GM18507 (cell line): ENCODE measurements at regions not wholly inside any gene's neighbourhood (a gene's known extent, or its start where the extent isn't known, plus 50 kb on each side); places are given as distances from the start of the nearest gene placed in this dataset.

Experiments
- DNase-seq: peaks from one replicate; pipeline ENCODE4 v3.0.0; 2011; ENCODE audit warnings: low read depth; ENCODE audit not compliant: insufficient read length; ENCODE audit errors: extremely low spot score
- FAIRE-seq: peaks from 2 replicates; lab custom pipeline; 2011; peaks lifted over from hg19 to GRCh38; lab: Jason Lieb, UNC

- DNase-seq (no peak), FAIRE-seq (no peak)
These were observed 163.2 kb upstream of the CAMK1G start for GRCh38 chr1:209420276-209420675.

- FAIRE-seq (no peak), DNase-seq (no peak)
These were observed 162.3 kb upstream of the CAMK1G start for GRCh38 chr1:209421186-209421585.

GRCh38 chr1:209421978-209422680, 161.4 kb upstream of the CAMK1G start:
- FAIRE-seq, result no peak
- DNase-seq, result no peak

DNA sequence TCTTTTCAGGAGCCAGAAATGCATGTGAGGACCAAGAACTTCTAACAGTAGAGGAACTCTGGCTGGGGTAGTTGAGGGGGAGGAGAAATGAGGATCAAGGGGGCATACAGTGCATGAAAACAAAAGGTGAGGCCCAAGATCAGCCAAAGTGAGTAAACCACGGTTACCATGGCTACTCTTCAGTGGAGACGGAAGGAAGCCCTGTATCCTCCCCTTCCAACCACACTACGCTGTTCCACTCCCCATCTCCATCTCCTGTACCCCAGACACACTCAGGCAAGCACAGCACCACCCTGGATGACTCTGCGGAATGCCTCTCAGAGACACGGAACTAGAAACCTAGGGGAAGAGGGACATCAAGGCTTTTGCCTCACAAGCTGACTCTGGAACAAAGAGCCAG, 157.6 kb upstream of the CAMK1G start:
- DNase-seq (no peak), FAIRE-seq (no peak)

GRCh38 chr1:209427277-209427676, 156.2 kb upstream of the CAMK1G start:
- no peak for FAIRE-seq
- no peak for DNase-seq

- no peak for DNase-seq
- FAIRE-seq, result no peak
These were observed 155.7 kb upstream of the CAMK1G start for GRCh38 chr1:209427811-209428210.

DNA sequence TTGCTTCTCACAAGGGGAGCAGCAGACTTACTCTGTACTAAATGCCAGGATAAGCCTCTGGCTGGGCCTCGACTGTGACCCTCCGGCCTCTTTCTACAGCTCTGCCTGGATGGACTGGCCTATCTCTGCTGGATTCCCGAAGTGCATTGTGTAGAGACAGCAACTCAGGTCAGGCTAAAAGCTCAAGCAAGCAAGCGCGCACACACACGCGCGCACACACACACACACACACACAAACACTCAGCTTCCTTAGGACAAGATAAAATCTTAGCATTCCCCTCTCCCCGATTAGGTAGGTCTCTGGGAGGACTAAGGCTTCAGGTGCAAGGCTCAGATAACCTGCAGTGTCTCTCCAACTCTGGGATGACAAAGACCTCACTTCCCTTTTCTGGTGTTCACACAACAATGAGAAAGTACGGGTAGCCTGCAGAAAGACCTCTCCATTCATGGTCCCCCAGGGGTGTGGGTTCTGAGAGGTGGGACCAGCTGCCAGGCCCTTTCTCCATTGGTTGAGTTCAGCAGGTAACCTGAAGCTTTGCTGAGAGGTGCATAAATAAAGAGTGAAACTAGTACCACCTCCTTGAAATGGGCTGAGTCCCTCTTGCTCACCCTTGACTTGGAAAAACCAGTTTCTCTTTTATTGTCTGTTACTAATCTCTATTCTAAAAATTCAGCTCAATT, 155.1 kb upstream of the CAMK1G start:
- FAIRE-seq (no peak), DNase-seq (no peak)

- FAIRE-seq, result no peak
- DNase-seq, result no peak
These were observed 153.9 kb upstream of the CAMK1G start for GRCh38 chr1:209429611-209430010.

- FAIRE-seq, result no peak
These were observed 153.4 kb upstream of the CAMK1G start for GRCh38 chr1:209430107-209430506.

DNA sequence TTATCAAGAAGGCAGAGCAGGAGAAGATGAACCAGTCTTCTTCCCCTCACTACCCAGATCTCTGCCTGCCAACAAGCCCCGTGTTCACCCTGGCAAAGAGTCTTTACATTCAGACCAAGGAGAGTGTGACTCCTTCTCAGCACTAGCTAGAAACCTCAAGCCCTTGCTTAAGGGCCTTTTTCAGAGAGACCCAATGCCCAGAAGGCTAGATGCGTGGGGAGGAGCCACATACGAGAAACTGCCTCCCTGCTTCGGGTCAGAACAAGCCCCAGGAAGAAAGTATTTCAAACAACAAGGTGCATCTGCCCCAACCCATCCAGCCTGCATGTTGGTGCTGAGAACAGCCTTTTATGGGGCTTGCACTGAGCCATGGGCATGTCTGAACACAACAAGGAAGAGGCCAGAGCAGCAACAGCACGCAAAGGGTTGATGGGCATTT, 152.7 kb upstream of the CAMK1G start:
- FAIRE-seq, result no peak
- DNase-seq, result no peak

More at GRCh38 chr1:209430107-209430506, 153.4 kb upstream of the CAMK1G start:
- DNase-seq, result no peak

DNA sequence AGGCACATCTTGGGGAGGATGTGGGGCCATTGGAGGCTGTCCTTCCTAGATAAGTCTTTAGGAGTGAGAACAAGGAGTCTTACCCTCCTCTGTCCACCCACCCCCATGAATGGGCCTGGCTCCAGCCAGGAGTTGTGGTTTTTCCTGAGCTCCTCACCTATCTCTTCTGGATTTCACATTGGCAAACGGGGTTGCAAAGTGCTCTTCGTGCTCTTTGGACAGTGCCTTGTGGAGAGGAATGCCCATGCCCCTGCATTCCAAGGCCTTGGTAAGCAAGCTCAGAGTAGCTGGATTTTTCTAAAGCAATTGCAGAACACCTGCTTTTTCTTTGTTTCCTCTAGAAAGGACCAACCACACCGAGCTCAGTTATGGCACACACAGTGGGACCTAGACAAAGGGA, 152.1 kb upstream of the CAMK1G start:
- FAIRE-seq (no peak), DNase-seq (no peak)

DNA sequence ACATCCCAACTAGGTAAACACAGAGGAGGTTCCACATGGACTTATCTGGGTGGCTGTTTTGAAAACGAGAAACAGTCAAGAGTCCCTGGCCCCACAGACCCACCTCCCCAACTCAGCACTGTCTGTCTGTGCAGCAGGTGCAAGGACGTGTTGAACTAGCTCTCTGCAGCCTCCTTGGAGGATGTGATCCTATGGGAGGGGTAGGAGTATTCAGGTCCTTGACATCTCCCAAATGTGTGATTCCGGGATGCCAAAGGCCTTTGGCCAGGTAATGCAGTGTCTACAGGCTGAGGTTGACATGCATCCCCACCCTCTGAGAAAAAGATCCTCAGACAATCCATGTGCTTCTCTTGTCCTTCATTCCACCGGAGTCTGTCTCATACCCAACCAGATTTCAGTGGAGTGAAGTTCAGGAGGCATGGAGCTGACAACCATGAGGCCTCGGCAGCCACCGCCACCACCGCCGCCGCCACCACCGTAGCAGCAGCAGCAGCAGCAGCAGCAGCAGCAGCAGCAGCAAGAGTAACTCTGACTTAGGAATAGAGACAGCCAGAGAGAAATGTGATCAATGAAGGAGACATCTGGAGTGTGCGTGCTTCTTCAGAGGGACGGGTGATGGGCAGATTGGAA, 151.6 kb upstream of the CAMK1G start:
- no peak for FAIRE-seq
- no peak for DNase-seq

GRCh38 chr1:209432443-209432825, 151.1 kb upstream of the CAMK1G start:
- no peak for DNase-seq
- FAIRE-seq, result no peak

GRCh38 chr1:209433649-209434031, 149.9 kb upstream of the CAMK1G start:
- FAIRE-seq, result no peak
- no peak for DNase-seq

GRCh38 chr1:209434066-209434465, 149.4 kb upstream of the CAMK1G start:
- FAIRE-seq, result no peak
- no peak for DNase-seq

DNA sequence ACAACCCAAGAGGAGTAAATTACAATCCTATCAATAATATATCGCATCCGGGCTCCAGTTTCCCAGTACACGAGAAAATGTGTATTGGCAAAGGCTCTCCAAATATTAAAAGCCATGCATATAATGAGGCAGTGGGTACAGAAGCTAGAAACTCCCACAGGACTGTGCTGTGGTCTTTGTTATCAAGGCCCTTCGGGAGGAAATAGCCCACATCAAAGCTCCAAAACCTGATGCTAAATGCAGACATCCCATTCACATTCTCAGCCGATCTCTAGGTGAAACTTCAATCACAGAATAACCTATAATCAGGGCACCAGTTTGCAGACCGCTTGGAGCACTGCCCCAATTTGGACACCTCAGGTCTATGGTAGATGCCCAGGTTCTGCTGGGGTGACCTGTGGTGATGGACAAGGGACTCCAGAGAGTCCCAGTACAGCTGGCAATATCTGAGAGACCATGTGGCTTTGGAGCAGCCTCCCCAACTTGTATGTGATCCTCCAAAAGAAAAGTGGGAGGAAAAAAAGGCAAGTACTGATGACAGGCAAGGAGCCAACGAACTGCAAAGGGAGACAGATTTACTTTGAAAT, 148.8 kb upstream of the CAMK1G start:
- no peak for DNase-seq
- no peak for FAIRE-seq

GRCh38 chr1:209435654-209436566, 147.6 kb upstream of the CAMK1G start:
- DNase-seq (peak; percentile 20), FAIRE-seq (peak; percentile 81)

GRCh38 chr1:209439828-209440227, 143.7 kb upstream of the CAMK1G start:
- FAIRE-seq (no peak), DNase-seq (no peak)

- DNase-seq, result no peak
- FAIRE-seq, result no peak
These were observed 140.1 kb upstream of the CAMK1G start for GRCh38 chr1:209443361-209443931.
